DMS114 treated with DMSO at 0.1 percent for 48 hours (cell line): ENCODE measurements at regions not wholly inside any gene's neighbourhood (a gene's known extent, or its start where the extent isn't known, plus 50 kb on each side); places are given as distances from the start of the nearest gene placed in this dataset.

ENCODE experiments used
- DNase-seq: peaks from one replicate; lab custom pipeline; 2025; ENCODE audit not compliant: unreplicated experiment; lab: John Stamatoyannopoulos, UW

DNA sequence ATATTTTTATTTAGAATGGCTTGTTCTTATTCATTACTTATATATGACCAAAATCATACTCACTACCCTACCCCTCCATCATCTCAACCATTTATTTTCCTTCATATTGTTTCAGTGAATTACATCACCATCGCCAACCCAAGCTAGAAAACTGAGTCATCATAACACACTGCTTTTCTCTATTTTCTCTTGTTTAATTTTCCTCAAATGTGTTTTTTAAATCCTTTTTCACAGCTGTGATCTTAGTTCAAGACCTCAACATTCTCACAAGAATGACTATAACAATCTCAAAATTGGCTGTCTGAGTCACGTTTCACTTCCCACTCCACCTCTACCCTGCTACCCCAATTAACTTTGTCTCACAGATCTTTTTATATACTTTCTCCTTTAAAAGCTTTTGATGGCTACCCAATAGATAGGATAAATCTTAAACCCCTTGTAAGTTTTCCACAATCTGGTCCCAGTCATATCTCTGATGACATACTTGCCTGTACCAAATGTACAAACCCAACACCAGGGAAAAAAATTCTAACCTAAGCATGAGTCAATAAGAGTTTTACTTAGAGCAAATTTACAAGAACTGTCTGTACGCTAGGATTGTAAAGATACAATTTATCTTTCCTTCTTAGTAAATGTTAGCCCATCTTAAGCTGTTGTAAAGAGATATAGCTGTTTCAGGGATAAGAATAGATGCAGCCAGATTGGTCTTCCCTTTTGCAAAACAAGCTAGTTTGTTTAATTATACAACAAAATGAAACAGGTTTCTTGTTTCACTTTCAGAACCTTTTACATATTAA is 635.1 kb upstream of the SLC39A10 start:
- DNase-seq = no peak

DNA sequence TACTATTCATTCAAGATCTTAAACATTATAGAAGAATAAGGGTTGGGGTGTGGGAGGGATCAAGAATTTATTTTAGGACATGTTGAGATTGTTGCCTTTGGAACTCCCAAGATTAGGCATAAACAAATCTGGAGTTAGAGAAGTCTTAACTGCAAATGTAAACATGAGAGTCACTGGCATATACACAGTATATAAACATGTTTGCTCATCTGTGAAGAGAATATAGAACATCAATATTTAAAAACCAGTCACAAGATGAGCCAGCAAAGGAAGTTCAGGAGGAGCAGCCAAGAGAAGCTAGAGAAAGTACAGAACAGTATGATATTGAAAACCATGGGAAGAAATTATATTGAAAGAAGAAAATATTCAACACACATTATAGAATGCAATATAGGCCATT is 638.6 kb upstream of the SLC39A10 start:
- no peak for DNase-seq

DNA sequence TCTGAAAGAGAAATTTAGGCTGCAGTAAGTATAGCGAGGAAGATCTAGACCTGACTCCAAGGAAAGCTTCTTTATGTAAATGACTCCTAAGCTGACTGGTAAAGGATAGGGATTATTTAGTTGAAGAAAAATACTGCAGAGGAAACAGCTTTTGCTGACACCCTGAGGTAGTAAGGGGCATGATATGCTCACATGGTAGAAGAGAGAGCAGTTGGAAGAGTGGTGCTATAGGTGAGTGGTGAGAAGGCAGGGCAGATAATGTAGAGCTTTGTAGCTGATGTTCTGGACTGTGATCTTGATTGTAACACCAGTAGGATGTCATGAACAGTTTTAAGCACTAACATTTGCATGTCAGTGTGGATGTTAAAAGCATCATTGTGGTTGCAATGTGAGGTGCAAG is 639.1 kb upstream of the SLC39A10 start:
- DNase-seq = no peak

DNA sequence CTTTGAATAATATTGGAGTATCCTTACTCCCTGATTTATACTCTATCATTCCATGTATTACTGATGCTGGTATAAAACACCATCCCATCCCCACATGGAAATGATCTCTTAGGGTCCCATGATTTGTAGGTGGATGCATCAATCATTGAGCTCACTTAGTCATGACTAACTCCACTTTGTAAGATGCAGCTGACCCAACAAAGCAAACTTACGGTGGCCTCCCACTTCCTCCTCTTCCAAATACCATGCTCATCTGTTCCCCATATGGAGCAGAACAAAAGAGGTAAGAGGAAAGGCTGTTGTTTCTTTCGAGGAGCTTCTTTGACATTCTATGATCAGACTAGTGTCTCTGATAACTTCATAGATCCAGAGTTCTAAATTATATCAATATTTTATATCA is 640.2 kb upstream of the SLC39A10 start:
- DNase-seq = no peak

DNA sequence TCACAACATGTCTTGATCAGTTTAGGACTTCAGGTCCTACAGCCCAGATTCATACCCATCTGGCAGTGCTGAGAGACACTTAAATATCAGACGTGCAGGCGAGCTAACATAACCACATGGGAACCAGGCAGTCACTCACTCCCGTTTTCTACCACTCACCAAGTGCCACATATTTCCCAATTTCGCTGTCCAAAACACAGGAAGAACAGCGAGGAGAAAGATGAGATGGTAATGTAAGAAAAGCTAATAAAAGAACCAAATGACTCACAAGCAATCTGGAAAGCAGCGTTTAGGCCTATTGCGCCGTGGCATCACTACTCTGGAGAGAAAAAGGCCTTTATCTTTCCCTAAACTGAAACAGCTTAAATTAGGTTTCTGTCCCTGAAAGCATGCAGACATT is 647.8 kb upstream of the SLC39A10 start:
- DNase-seq = no peak

DNA sequence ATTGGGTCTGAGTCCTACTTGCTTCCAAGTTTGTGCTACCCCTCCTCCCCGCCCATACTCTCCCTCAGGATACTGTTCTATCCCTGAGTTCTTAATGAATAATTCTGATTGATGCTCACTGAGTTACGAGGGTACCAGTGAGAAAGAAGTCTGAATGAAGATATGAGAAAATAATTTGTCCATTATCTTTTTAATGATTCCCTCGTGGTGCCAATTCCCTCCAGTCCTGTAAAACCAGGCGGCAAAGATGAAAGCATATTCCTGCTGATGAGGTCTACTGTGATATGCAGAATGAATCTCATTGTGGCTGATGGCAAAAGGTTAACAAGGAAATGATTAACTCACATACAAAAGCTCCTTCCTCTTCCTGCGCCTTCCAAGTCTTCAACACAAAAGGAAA is 650.2 kb upstream of the SLC39A10 start:
- no peak for DNase-seq

DNA sequence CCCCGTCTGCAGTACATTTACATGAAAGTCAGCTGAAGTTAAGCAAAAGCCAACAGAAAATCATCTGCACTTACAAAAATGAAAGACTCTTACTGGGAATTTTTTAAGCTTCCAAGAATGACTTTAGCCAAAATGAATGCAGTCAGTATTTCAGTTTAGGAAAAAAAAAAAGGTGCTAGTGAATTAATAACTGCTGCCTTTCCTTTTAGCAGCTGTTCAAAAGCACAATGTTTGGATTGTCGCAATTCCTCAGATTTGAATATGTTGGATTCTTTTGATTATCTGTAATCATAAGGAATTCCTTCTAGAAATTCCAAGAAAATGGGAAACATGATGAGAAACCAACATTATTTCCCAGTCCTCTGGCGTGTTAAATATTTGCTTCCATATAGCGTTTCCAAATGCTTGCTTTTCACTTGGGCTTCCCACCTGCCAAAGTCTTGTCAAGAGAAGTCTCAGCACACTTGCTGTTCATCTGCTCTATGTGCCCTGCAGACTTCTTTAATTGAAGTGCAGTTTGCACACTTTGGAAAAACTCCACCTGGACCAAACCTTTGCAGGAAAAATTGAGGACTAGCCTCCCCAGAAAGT is 653.0 kb upstream of the SLC39A10 start:
- DNase-seq = no peak

DNA sequence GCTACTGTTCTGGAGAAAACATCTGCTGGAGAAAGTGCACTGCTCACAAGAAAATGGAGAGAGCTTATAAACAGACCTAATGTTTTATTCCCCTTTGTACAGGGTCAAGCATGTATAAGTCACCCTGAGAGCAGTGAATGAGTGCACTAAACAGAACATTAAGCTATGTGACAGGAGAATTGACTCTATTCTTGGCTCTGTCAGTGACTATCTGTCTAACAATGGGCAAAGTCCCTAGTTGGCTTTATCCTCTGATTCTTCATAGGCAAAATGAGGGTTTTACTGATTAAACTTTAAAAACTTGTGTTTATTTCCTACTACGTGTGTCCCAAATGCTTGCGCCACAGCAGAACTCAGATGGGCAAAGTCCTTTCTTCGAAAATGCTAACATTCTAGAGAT is 655.1 kb upstream of the SLC39A10 start:
- DNase-seq = no peak

DNA sequence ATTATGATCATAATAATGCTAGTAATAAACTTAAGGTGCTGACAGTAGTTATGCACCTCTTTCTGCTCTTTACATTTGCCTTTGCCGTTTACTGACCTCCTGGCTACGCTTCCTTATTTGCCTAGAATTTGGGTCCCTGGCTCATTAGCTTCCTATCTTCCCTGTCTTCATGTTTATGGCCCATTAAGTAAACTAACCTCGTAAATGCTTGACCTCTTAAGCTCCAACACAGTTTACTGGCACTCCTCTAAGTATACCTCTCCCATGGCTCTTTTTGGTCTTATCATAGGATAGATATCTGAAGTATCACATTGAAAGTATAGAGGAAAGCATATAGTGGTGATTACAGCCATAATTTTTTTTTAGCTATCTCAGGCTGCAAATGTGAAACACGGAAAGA is 657.3 kb upstream of the SLC39A10 start:
- DNase-seq = no peak

DNA sequence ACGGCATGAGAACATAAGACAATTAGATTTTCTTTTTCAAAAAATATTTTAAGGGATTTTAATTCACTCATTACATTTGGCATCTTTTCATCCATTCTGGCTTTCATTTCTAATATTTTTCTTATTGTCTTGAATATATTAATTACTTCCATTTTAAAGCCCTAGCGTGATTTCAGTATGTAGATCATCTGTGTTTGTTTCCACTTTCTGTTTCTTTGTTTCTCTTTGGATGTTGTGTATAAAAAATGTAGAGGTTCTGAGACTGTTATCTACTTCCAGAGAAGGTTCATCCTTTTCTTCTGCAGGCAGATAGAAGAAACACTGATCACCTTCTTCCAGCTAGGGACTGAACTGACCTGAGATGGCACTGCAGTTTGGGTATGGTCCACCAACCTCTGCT is 664.4 kb upstream of the SLC39A10 start:
- DNase-seq = no peak

DNA sequence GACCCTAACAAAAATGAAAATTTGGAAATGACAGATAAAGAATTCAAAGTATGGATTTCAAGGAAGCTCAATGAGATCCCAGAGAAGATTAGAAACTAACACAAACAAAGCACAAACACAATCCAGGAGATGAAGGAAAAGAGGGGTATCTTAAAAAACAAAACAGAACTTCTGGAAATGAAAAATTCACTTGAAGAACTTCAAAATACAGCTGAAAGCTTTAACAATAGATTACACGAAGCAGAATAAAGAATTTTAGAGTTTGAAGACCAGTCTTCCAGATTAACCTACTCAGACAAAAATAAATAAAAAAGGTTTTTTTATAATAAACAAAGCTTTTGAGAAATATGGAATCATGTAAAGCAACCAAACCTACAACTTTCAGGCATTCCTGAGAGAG is 671.8 kb upstream of the SLC39A10 start:
- no peak for DNase-seq

DNA sequence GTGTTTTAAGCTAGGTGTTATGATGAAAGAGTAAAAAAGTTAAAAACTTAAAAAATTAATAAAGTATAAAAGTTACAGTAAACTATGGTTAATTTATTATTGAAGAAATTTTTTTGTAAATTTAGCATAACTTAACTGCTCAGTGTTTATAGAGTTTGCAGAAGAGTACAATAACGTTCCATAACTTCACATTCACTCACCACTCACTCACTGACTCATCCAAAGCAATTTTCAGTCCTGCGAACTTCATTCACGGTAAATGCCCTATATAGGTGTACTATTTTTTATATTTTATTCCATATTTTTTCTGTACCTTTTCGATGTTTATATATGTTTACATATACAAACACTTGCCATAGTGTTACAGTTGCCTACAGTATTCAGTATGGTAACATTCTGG is 694.8 kb upstream of the SLC39A10 start:
- no peak for DNase-seq

DNA sequence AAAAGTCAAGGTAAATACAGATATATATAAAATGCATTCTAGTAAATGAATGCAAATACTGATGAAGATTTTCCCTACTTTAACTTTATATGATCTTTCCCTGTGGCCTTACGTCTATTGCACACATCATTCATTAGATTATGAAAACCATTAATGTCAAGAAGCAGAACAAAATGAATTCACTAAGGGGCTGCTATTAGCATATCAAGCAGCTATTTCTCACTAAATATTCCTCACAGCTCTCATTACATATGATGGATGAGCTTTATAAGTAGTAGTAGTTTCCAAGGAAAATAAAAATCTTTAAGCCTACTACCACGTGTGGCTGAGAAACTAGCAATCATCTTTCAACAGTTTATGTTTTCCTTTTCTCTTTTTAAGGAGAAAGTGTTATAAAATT is 702.8 kb upstream of the SLC39A10 start:
- DNase-seq = no peak

DNA sequence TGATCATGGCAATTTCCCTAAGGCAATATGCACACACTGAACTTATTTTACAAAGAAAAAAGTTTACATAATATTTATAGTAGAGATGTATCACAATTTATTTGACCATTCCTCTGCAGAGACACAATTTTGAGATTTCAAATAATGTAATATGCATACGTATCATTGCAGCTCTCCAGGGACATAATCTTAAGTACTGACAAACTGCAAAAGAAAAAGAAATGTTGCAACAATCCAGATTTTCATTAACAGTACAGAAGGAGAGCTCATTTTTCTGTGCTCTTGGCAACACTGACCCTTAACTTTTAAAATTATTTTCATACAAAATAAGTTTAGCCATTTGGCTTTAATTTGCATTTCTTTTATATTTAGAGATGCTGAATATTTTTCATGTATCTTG is 710.2 kb upstream of the SLC39A10 start:
- no peak for DNase-seq

DNA sequence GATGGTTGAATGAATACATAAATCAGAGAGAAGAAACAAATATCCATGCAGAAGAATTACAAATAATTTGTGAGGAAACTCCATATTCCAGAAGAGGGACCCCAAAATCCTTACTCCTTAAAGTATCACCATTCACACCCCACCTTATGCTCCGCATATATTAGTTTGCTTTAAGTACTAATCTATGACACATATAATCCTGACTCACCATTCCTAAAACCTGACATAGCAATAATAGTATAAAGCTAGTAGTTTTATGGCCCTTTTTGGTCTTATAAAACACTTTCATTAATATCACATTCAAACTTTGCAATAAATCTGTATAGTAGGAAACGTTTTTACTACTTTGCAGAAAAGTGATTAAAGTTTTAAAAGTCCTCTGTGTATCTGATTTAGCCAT is 719.0 kb upstream of the SLC39A10 start:
- DNase-seq = no peak

DNA sequence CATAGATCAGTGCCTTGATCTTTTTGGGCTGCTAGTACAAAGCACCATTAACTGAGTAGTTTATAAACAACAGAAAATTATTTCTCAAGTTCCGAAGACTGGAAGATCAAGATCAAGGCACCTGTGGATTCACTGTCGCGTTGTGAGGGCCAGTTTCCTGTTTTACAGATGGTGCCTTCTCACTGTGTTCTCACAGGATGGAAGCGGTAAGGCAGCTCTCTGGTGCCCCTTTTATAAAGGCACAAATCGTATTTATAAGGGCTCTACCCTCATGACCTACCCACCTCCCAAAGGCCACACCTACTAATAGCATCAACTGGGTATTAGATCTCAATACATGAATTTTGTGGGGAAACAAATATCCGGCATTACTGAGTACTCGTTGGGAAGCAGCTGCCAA is 729.5 kb upstream of the SLC39A10 start:
- no peak for DNase-seq

DNA sequence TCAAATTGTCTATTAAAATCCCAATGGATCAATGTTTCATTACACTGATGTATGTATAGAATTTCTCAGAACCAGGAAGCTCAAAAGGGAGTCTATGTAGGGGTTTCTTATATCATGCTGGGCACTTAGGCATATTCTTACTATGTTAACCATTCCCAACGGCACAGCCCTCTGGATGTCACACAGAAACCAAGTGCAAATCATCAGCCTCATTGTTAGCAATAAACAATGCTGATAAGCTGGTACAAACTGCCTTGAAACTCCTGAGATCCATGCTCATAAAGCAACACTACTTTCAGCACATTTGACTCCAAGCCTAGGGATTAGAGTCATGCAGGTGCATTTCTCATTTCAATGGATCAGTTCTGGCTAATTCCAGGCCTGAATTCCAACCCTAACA is 730.2 kb upstream of the SLC39A10 start:
- no peak for DNase-seq

DNA sequence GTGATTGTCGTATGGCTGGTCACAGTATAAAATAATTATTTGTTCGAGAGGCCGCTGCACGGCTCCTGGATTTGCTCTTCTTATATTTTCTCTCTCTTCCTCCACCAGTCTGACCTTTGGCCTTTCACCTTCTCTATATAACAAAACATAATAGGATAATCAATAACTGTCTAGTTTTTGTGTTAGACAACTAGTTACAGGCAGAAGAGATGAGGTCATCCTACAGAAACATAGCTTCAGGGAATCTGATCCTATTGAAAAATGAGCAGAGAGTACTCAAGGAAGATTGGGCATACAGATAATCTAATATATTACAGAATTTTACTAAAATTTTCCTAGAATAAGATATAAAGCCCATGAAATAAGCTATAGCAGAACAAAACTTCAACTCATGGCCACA is 731.3 kb upstream of the SLC39A10 start:
- no peak for DNase-seq

DNA sequence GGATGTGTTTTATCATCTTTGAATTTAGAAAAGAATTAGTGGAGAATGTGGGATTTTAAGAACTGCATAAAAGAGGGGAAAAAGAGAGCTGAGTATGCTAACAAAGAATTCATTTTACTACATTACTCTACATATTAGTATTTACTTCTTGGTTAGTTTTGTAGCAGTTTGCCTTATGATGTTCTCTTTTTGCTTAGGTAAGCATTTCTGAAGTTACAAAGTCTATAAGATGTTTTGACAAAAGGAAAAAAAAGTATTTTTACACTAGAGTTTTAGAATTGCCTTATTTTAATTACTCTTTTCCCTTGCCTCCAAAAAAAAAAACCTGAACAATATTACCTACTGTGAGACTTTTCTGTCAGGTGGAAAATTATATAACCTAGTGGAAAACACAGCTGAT is 739.5 kb upstream of the SLC39A10 start:
- DNase-seq = no peak

DNA sequence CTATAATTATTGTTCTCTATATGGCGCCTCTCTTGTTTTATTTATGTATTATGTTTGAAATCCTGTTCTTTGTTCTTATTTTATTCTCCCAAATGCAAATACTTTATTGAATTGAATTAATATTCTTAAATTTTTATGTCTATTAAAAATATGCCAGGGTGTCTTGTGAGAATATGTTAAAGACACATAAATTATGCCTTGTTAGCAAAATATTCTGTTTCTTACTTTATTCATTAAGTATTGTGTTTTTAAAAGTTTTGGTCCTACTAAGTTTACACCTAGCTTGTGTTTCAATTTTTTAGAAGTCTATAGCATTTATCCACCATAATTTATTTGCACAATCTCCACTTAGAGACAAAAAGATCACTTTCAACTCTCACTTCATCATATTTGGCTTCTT is 741.5 kb upstream of the SLC39A10 start:
- no peak for DNase-seq

DNA sequence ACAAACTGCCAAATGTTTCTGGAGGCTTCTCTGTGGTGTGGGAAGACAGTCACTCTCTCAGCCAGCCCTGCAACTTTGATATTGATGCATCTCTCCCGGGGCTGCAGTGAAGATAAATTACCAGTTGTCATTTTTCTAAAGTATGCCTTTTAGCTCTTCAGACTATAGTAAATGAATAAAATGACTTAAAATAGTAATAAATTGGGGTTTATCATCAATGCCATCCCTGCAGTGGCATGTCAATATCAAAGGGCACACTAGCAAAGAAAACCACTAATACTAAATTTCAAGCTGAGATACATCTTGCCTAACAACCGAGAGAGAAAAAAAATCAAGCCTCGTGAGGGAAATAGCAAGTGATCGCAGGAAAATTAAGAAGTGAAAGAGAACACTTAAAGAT is 749.5 kb upstream of the SLC39A10 start:
- no peak for DNase-seq

DNA sequence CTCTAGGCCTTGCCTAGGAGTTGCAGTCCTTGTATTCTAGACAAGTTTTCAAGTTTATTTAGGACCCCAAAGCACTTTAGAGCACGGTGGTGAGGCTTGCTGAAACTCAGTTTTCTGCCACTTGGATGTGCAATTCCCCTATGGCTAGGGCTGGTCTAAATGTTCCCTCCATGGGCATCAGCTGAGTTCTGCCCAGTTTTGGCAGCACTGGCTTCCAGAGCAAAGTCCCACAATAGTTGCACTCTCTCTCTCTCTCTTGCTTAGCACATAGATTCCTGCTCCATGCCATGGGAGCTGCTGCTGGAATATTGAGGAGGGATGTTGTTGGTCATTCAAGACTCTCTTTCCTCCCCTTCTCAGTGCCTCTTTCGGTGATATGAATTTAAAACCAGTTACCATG is 760.2 kb upstream of the SLC39A10 start:
- no peak for DNase-seq

DNA sequence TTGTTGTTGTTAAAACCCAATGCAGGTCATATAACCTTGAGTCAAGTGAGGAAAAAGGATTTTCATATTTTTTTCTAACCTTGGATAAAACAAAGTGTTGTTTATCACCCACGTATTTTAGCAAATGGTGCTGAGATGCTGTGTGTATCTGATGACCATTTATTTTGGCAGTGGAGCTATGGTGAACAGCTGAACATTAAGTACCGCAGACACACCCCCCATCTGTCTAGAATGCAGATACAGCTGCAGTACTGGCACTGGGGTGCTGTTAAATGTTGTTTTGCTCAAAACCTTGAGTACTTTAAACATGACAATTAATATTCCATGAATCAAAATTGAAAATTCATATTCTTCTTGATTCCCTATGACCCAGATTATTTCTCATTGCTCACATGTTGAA is 773.3 kb upstream of the SLC39A10 start:
- no peak for DNase-seq
